ENCODE measurements at regions not wholly inside any gene's neighbourhood (a gene's known extent, or its start where the extent isn't known, plus 50 kb on each side); places are given as distances from the start of the nearest gene placed in this dataset.
"Not testable (repeated sequence)": the region's sequence is repeated elsewhere in the genome, so short reads cannot be mapped to it uniquely, and the experiment has no call there.

GRCh38 chr2:4967206-4967605 lies 725.0 kb upstream of the SOX11 start:
- no peak for DNase-seq (ENCODE audit: low read depth, low spot score)
- no peak overlapping the region for H3K4me3 ChIP-seq (ENCODE audit: low read length)

GRCh38 chr2:4972472-4972871 lies 719.7 kb upstream of the SOX11 start:
- no peak overlapping the region for H3K4me3 ChIP-seq (ENCODE audit: low read length)
- no peak for DNase-seq (ENCODE audit: low read depth, low spot score)

- no peak overlapping the region for H3K4me3 ChIP-seq (ENCODE audit: low read length)
- DNase-seq (ENCODE audit: low read depth, low spot score) = no peak
Measured at GRCh38 chr2:4973354-4973753, 718.8 kb upstream of the SOX11 start.

- no peak for DNase-seq (ENCODE audit: low read depth, low spot score)
- no peak overlapping the region for H3K4me3 ChIP-seq (ENCODE audit: low read length)
Measured at GRCh38 chr2:4973973-4974372, 718.2 kb upstream of the SOX11 start.

GRCh38 chr2:4976407-4976806 lies 715.8 kb upstream of the SOX11 start:
- no peak for DNase-seq (ENCODE audit: low read depth, low spot score)
- H3K4me3 ChIP-seq (ENCODE audit: low read length) = no peak overlapping the region

GRCh38 chr2:4979111-4979510 lies 713.1 kb upstream of the SOX11 start:
- H3K4me3 ChIP-seq (ENCODE audit: low read length) = no peak overlapping the region
- DNase-seq (ENCODE audit: low read depth, low spot score) = no peak

GRCh38 chr2:4980995-4981394 lies 711.2 kb upstream of the SOX11 start:
- DNase-seq (ENCODE audit: low read depth, low spot score) = no peak
- H3K4me3 ChIP-seq (ENCODE audit: low read length) = no peak overlapping the region

GRCh38 chr2:4981802-4982409 lies 710.3 kb upstream of the SOX11 start:
- no peak for DNase-seq (ENCODE audit: low read depth, low spot score)
- H3K4me3 ChIP-seq (ENCODE audit: low read length) = no peak overlapping the region

- not testable (repeated sequence) for H3K4me3 ChIP-seq (ENCODE audit: low read length)
Measured at GRCh38 chr2:4988444-4988843, 703.7 kb upstream of the SOX11 start.

GRCh38 chr2:4992226-4992625 lies 700.0 kb upstream of the SOX11 start:
- no peak overlapping the region for H3K4me3 ChIP-seq (ENCODE audit: low read length)
- DNase-seq (ENCODE audit: low read depth, low spot score) = peak; percentile 8

More at GRCh38 chr2:4988444-4988843, 703.7 kb upstream of the SOX11 start:
- DNase-seq (ENCODE audit: low read depth, low spot score) = not testable (repeated sequence)

- DNase-seq (ENCODE audit: low read depth, low spot score) = peak; percentile 42
- H3K4me3 ChIP-seq (ENCODE audit: low read length) = no peak overlapping the region
Measured at GRCh38 chr2:4995466-4995865, 696.7 kb upstream of the SOX11 start.

GRCh38 chr2:5007596-5007995 lies 684.6 kb upstream of the SOX11 start:
- no peak overlapping the region for H3K4me3 ChIP-seq (ENCODE audit: low read length)
- no peak for DNase-seq (ENCODE audit: low read depth, low spot score)

- H3K4me3 ChIP-seq (ENCODE audit: low read length) = no peak overlapping the region
- no peak for DNase-seq (ENCODE audit: low read depth, low spot score)
Measured at GRCh38 chr2:5019324-5019723, 672.9 kb upstream of the SOX11 start.

- no peak overlapping the region for H3K4me3 ChIP-seq (ENCODE audit: low read length)
- no peak for DNase-seq (ENCODE audit: low read depth, low spot score)
Measured at GRCh38 chr2:5020116-5020875, 671.9 kb upstream of the SOX11 start.

- no peak for DNase-seq (ENCODE audit: low read depth, low spot score)
Measured at GRCh38 chr2:5021136-5021535, 671.0 kb upstream of the SOX11 start.

GRCh38 chr2:5022061-5022460 lies 670.1 kb upstream of the SOX11 start:
- DNase-seq (ENCODE audit: low read depth, low spot score) = no peak
- no peak overlapping the region for H3K4me3 ChIP-seq (ENCODE audit: low read length)

More at GRCh38 chr2:5021136-5021535, 671.0 kb upstream of the SOX11 start:
- no peak overlapping the region for H3K4me3 ChIP-seq (ENCODE audit: low read length)

- DNase-seq (ENCODE audit: low read depth, low spot score); H3K4me3 ChIP-seq (ENCODE audit: low read length): not testable (repeated sequence)
Measured at GRCh38 chr2:5022708-5023635, 669.2 kb upstream of the SOX11 start.

- DNase-seq (ENCODE audit: low read depth, low spot score) = no peak
- no peak overlapping the region for H3K4me3 ChIP-seq (ENCODE audit: low read length)
Measured at GRCh38 chr2:5026571-5027234, 665.5 kb upstream of the SOX11 start.

- no peak overlapping the region for H3K4me3 ChIP-seq (ENCODE audit: low read length)
- no peak for DNase-seq (ENCODE audit: low read depth, low spot score)
Measured at GRCh38 chr2:5035057-5035488, 657.1 kb upstream of the SOX11 start.

Data from Jurkat, Clone E6-1 (cell line).